ENCODE measurements at regions not wholly inside any gene's neighbourhood (a gene's known extent, or its start where the extent isn't known, plus 50 kb on each side); places are given as distances from the start of the nearest gene placed in this dataset.
A peak's percentile ranks its signal among the peaks of the same experiment; 100 is the strongest.

GRCh38 chr2:126317790-126318431 lies 338.0 kb upstream of the GYPC start:
- DNase-seq (ENCODE audit: low spot score), result no peak

GRCh38 chr2:126322342-126322741 lies 333.6 kb upstream of the GYPC start:
- no peak for DNase-seq (ENCODE audit: low spot score)

GRCh38 chr2:126325202-126325601 lies 330.8 kb upstream of the GYPC start:
- no peak for DNase-seq (ENCODE audit: low spot score)

- no peak for DNase-seq (ENCODE audit: low spot score)
These were observed 326.8 kb upstream of the GYPC start for GRCh38 chr2:126329173-126329572.

- DNase-seq (ENCODE audit: low spot score), result no peak
These were observed 313.5 kb upstream of the GYPC start for GRCh38 chr2:126342457-126342856.

GRCh38 chr2:126343136-126343535 lies 312.8 kb upstream of the GYPC start:
- no peak for DNase-seq (ENCODE audit: low spot score)

- DNase-seq (ENCODE audit: low spot score), result no peak
These were observed 311.5 kb upstream of the GYPC start for GRCh38 chr2:126344493-126344892.

GRCh38 chr2:126345691-126346090 lies 310.3 kb upstream of the GYPC start:
- no peak for DNase-seq (ENCODE audit: low spot score)

GRCh38 chr2:126356631-126357030 lies 299.3 kb upstream of the GYPC start:
- DNase-seq (ENCODE audit: low spot score), result no peak

GRCh38 chr2:126358122-126358521 lies 297.8 kb upstream of the GYPC start:
- DNase-seq (ENCODE audit: low spot score), result no peak

GRCh38 chr2:126359494-126359893 lies 296.5 kb upstream of the GYPC start:
- no peak for DNase-seq (ENCODE audit: low spot score)

- no peak for DNase-seq (ENCODE audit: low spot score)
These were observed 288.6 kb upstream of the GYPC start for GRCh38 chr2:126367361-126367760.

- no peak for DNase-seq (ENCODE audit: low spot score)
These were observed 287.2 kb upstream of the GYPC start for GRCh38 chr2:126368758-126369157.

GRCh38 chr2:126370201-126370600 lies 285.8 kb upstream of the GYPC start:
- DNase-seq (ENCODE audit: low spot score), result no peak

- DNase-seq (ENCODE audit: low spot score), result no peak
These were observed 283.6 kb upstream of the GYPC start for GRCh38 chr2:126372406-126372805.

- no peak for DNase-seq (ENCODE audit: low spot score)
These were observed 277.8 kb upstream of the GYPC start for GRCh38 chr2:126378176-126378575.

GRCh38 chr2:126381091-126381490 lies 274.9 kb upstream of the GYPC start:
- DNase-seq (ENCODE audit: low spot score), result peak; percentile 15

GRCh38 chr2:126382998-126383397 lies 273.0 kb upstream of the GYPC start:
- DNase-seq (ENCODE audit: low spot score), result no peak

- no peak for DNase-seq (ENCODE audit: low spot score)
These were observed 272.2 kb upstream of the GYPC start for GRCh38 chr2:126383800-126384199.

- DNase-seq (ENCODE audit: low spot score), result no peak
These were observed 270.5 kb upstream of the GYPC start for GRCh38 chr2:126385441-126385840.

GRCh38 chr2:126385983-126386382 lies 270.0 kb upstream of the GYPC start:
- no peak for DNase-seq (ENCODE audit: low spot score)

GRCh38 chr2:126389446-126389845 lies 266.5 kb upstream of the GYPC start:
- no peak for DNase-seq (ENCODE audit: low spot score)

GRCh38 chr2:126392889-126393288 lies 263.1 kb upstream of the GYPC start:
- no peak for DNase-seq (ENCODE audit: low spot score)

GRCh38 chr2:126399001-126399400 lies 257.0 kb upstream of the GYPC start:
- no peak for DNase-seq (ENCODE audit: low spot score)

Measured in putamen (tissue), 1 donor.